GM12891 (cell line): ENCODE measurements at regions not wholly inside any gene's neighbourhood (a gene's known extent, or its start where the extent isn't known, plus 50 kb on each side); places are given as distances from the start of the nearest gene placed in this dataset.

Experiments used
- POLR2A ChIP-seq: IDR thresholded peaks from 2 replicates; pipeline ENCODE4 v1.6.1; 2011; ENCODE audit warnings: low read depth, low read length, control low read depth
- POLR2AphosphoS5 ChIP-seq: IDR thresholded peaks from 2 replicates; pipeline ENCODE4 v1.6.1; 2011; ENCODE audit warnings: low read depth, low read length, control low read depth
- TAF1 ChIP-seq: IDR thresholded peaks from 2 replicates; pipeline ENCODE4 v1.6.1; 2011; ENCODE audit warnings: low read depth, low read length, control low read depth

GRCh38 chr15:77898811-77899730, 178.4 kb downstream of the TBC1D2B start:
- TF ChIP-seq POLR2A = no peak
- TF ChIP-seq POLR2AphosphoS5 = no peak
- no peak for TF ChIP-seq TAF1
